Common myeloid progenitor, CD34-positive (primary cell): ENCODE measurements at regions not wholly inside any gene's neighbourhood (a gene's known extent, or its start where the extent isn't known, plus 50 kb on each side); places are given as distances from the start of the nearest gene placed in this dataset.

Experiments
- CTCF ChIA-PET: fragments of 350-600 bp; sonication (Branson Sonifier 250); formaldehyde crosslinking; loops from one replicate; lab custom pipeline; 2021; ENCODE audit warnings: antibody characterized with exemption; lab: Charles Lee
- POLR2A ChIA-PET: fragments of 350-600 bp; sonication (Branson Sonifier 250); formaldehyde crosslinking; loops from one replicate; lab custom pipeline; 2021; ENCODE audit warnings: antibody characterized with exemption; lab: Charles Lee
- DNase-seq, 3 donors: peaks; one replicate each; pipeline versions ENCODE4 v3.0.0 to v3.0.0-alpha.2; 2013
- H3K27ac ChIP-seq, 2 experiments: 1 replicate in 1 of 2; 2 replicates in 1 of 2; pipeline ENCODE4 v1.7.0; 2013; ENCODE audit warnings: inconsistent platforms in 2 of 2, low read length in 2 of 2, mild to moderate bottlenecking in 2 of 2, low read depth in 1 of 2, moderate library complexity in 1 of 2; ENCODE audit not compliant: severe bottlenecking in 2 of 2, insufficient read depth in 1 of 2, poor library complexity in 1 of 2
- H3K27me3 ChIP-seq, 5 experiments: replicated peaks in 2 of 5; 1 replicate in 3 of 5; 2 replicates in 2 of 5; pipeline versions ENCODE4 v1.6.1 to v1.7.0; 2013; ENCODE audit warnings: low read length in 4 of 5, mild to moderate bottlenecking in 2 of 5, moderate library complexity in 2 of 5, inconsistent platforms in 1 of 5; ENCODE audit not compliant: insufficient read depth in 5 of 5, control insufficient read depth in 4 of 5
- H3K36me3 ChIP-seq, 4 experiments: 1 replicate in 2 of 4; 2 replicates in 2 of 4; pipeline versions ENCODE4 v1.6.1 to v1.7.0; 2013; ENCODE audit warnings: low read length in 3 of 4, control low read depth in 1 of 4, mild to moderate bottlenecking in 1 of 4; ENCODE audit not compliant: control insufficient read depth in 4 of 4, insufficient read depth in 4 of 4
- H3K4me1 ChIP-seq, 4 experiments: 1 replicate in 3 of 4; 2 replicates in 1 of 4; pipeline versions ENCODE4 v1.6.1 to v1.7.1; 2013; ENCODE audit warnings: low read length in 3 of 4, mild to moderate bottlenecking in 3 of 4, control low read depth in 1 of 4, inconsistent platforms in 1 of 4, moderate library complexity in 1 of 4; ENCODE audit not compliant: control insufficient read depth in 4 of 4, insufficient read depth in 4 of 4; ENCODE audit errors: control extremely low read depth in 1 of 4
- H3K4me3 ChIP-seq, 7 experiments: 1 replicate in 4 of 7; 2 replicates in 3 of 7; pipeline versions ENCODE4 v1.5.1 to v1.7.0; 2013; ENCODE audit warnings: mild to moderate bottlenecking in 7 of 7, low read length in 6 of 7, moderate library complexity in 6 of 7, inconsistent platforms in 2 of 7, low read depth in 2 of 7, control low read depth in 1 of 7; ENCODE audit not compliant: insufficient read depth in 4 of 7, control insufficient read depth in 1 of 7; ENCODE audit errors: extremely low read depth in 1 of 7
- H3K9me3 ChIP-seq, 5 experiments: 1 replicate in 4 of 5; 2 replicates in 1 of 5; pipeline versions ENCODE4 v1.6.1 to v1.7.1; 2013; ENCODE audit warnings: low read length in 4 of 5, mild to moderate bottlenecking in 2 of 5, inconsistent platforms in 1 of 5, low read depth in 1 of 5, moderate library complexity in 1 of 5; ENCODE audit not compliant: control insufficient read depth in 4 of 5, insufficient read depth in 2 of 5; ENCODE audit errors: control extremely low read depth in 1 of 5
- WGBS: methylation state at CpG from one replicate; pipeline ENCODE4 v1.1.5; 2013; ENCODE audit not compliant: insufficient coverage; 5-methylcytosine and 5-hydroxymethylcytosine counted together

GRCh38 chr4:59222221-59222620 is 1977.9 kb upstream of the ADGRL3 start:
- no peak for DNase-seq
- Histone ChIP-seq H3K27me3 (no peaks in the 10 kb centered on the region), H3K27ac (no peak overlapping the region), H3K4me1 (no peaks in the 10 kb centered on the region), H3K36me3 (no peaks in the 10 kb centered on the region), H3K4me3 (no peak overlapping the region), H3K9me3 (no peaks in the 10 kb centered on the region)
- POLR2A ChIA-PET = no interaction called here
- CTCF ChIA-PET = no interaction called here
- 94% methylated on average over 3 of the region's 4 CpGs for WGBS

GRCh38 chr4:59223292-59223941 is 1976.7 kb upstream of the ADGRL3 start:
- no peak overlapping the region for H3K4me3 ChIP-seq
- no peaks in the 10 kb centered on the region for H3K27me3 ChIP-seq
- ChIA-PET CTCF (no interaction called here), POLR2A (no interaction called here)
- no peaks in the 10 kb centered on the region for H3K9me3 ChIP-seq
- no peaks in the 10 kb centered on the region for H3K4me1 ChIP-seq
- H3K27ac ChIP-seq = no peak overlapping the region
- DNase-seq = no peak
- WGBS = 80% methylated on average over 1 of the region's 2 CpGs
- H3K36me3 ChIP-seq = no peaks in the 10 kb centered on the region

- H3K27me3 ChIP-seq = no peaks in the 10 kb centered on the region
- CTCF ChIA-PET = no interaction called here
Measured at GRCh38 chr4:59238212-59238611, 1961.9 kb upstream of the ADGRL3 start.

GRCh38 chr4:59240011-59240410 is 1960.1 kb upstream of the ADGRL3 start:
- Histone ChIP-seq H3K36me3 (no peaks in the 10 kb centered on the region), H3K27me3 (no peaks in the 10 kb centered on the region), H3K9me3 (no peaks in the 10 kb centered on the region), H3K4me1 (no peaks in the 10 kb centered on the region), H3K4me3 (no peak overlapping the region), H3K27ac (no peak overlapping the region)
- WGBS = 68% methylated on average over 6 of the region's 7 CpGs
- POLR2A ChIA-PET = no interaction called here
- CTCF ChIA-PET = no interaction called here
- no peak for DNase-seq

More at GRCh38 chr4:59238212-59238611, 1961.9 kb upstream of the ADGRL3 start:
- WGBS = 83% methylated on average over 3 of the region's 3 CpGs
- POLR2A ChIA-PET = no interaction called here
- Histone ChIP-seq H3K4me3 (no peak overlapping the region), H3K4me1 (no peaks in the 10 kb centered on the region), H3K36me3 (no peaks in the 10 kb centered on the region), H3K27ac (no peak overlapping the region), H3K9me3 (no peaks in the 10 kb centered on the region)
- no peak for DNase-seq

- H3K4me1 ChIP-seq = no peaks in the 10 kb centered on the region
- H3K36me3 ChIP-seq = no peaks in the 10 kb centered on the region
- CTCF ChIA-PET = no interaction called here
- H3K9me3 ChIP-seq = no peaks in the 10 kb centered on the region
- no peaks in the 10 kb centered on the region for H3K27me3 ChIP-seq
- no peak overlapping the region for H3K27ac ChIP-seq
- POLR2A ChIA-PET = no interaction called here
- H3K4me3 ChIP-seq = no peak overlapping the region
- no peak for DNase-seq
Measured at GRCh38 chr4:59243038-59243437, 1957.1 kb upstream of the ADGRL3 start.

GRCh38 chr4:59247032-59247431 is 1953.1 kb upstream of the ADGRL3 start:
- POLR2A ChIA-PET = no interaction called here
- WGBS = no CpG with 5 or more reads among the region's 1 CpG
- Histone ChIP-seq H3K9me3 (no peaks in the 10 kb centered on the region), H3K4me3 (no peak overlapping the region), H3K36me3 (no peaks in the 10 kb centered on the region), H3K27me3 (no peaks in the 10 kb centered on the region), H3K27ac (no peak overlapping the region), H3K4me1 (no peaks in the 10 kb centered on the region)
- DNase-seq = peak; percentile 2 to 30 (median 16)
- CTCF ChIA-PET = no interaction called here

GRCh38 chr4:59248313-59248712 is 1951.8 kb upstream of the ADGRL3 start:
- CTCF ChIA-PET = interaction anchor here (1.2 to 1.7 kb wide), 3 partner anchors 952 to 961 kb away, joined by 3 to 4 read pairs (median 3); no protein-coding TSS in a partner anchor
- no CpG with 5 or more reads among the region's 1 CpG for WGBS
- no peak for DNase-seq
- H3K27me3 ChIP-seq = no peaks in the 10 kb centered on the region
- H3K27ac ChIP-seq = no peak overlapping the region
- POLR2A ChIA-PET = interaction anchor here (0.7 kb wide), 1 partner anchor 867 kb away, joined by 3 read pairs; no protein-coding TSS in a partner anchor
- H3K4me1 ChIP-seq = no peaks in the 10 kb centered on the region
- H3K36me3 ChIP-seq = no peaks in the 10 kb centered on the region
- H3K4me3 ChIP-seq = no peak overlapping the region
- no peaks in the 10 kb centered on the region for H3K9me3 ChIP-seq
